ENCODE measurements at regions not wholly inside any gene's neighbourhood (a gene's known extent, or its start where the extent isn't known, plus 50 kb on each side); places are given as distances from the start of the nearest gene placed in this dataset.
A peak's percentile ranks its signal among the peaks of the same experiment; 100 is the strongest.

- H3K27ac ChIP-seq (ENCODE audit: insufficient read length, low read depth, low read length), result no peak overlapping the region
- H3K79me2 ChIP-seq (ENCODE audit: insufficient read depth, low read length), result no peaks in the 10 kb centered on the region
- peaks cover 6% of the 10 kb centered on the region; the same call in 1 of the 2 replicates for H3K4me1 ChIP-seq (ENCODE audit: insufficient read depth, low read length)
- peaks cover 29 to 37% of the 10 kb centered on the region in 2 experiments for H3K4me1 Mint-ChIP-seq
- no peaks in the 10 kb centered on the region for H4K20me1 ChIP-seq (ENCODE audit: control insufficient read depth, insufficient read depth, insufficient read length)
- no peak overlapping the region for H3K56ac ChIP-seq (ENCODE audit: insufficient read length, low read depth, low read length)
- H2BK15ac ChIP-seq (ENCODE audit: low read depth, low read length), result no peak overlapping the region
- no peaks in the 10 kb centered on the region; the same call in 1 of the 2 replicates for H3K27me3 Mint-ChIP-seq (ENCODE audit: low read depth)
- no peak for DNase-seq
- H4K8ac ChIP-seq (replicated peaks; ENCODE audit: insufficient read length, low read depth, low read length), result no peak overlapping the region
- H3K9me3 Mint-ChIP-seq, result peaks cover 4 to 6% of the 10 kb centered on the region in 2 experiments; a peak in 3 of 5 replicates
- no peak overlapping the region for H3K4me3 Mint-ChIP-seq
- H2AK5ac ChIP-seq (ENCODE audit: insufficient read length, low read length), result no peak overlapping the region
- no CpG with 5 or more reads among the region's 1 CpG for WGBS (ENCODE audit: extremely low coverage, insufficient read length, low lambda C conversion rate)
- no peaks in the 10 kb centered on the region for H3K9me3 ChIP-seq (ENCODE audit: control insufficient read depth, low read depth, low read length)
- H3K9ac ChIP-seq (ENCODE audit: extremely low read depth, insufficient read length, low read length), result no peak overlapping the region
- no peak for TF ChIP-seq CTCF (conservative IDR thresholded peaks at IDR 0.05)
- H2BK5ac ChIP-seq (ENCODE audit: insufficient read length, low read length), result no peak overlapping the region
- no peak overlapping the region for H2BK120ac ChIP-seq (ENCODE audit: low read depth, low read length, poor library complexity, severe bottlenecking)
- H3K23me2 ChIP-seq (ENCODE audit: insufficient read length, low read depth, low read length, poor library complexity, severe bottlenecking), result no peaks in the 10 kb centered on the region
- no peaks in the 10 kb centered on the region for H3K79me1 ChIP-seq (ENCODE audit: insufficient read depth, low read depth, low read length, poor library complexity, severe bottlenecking)
- no peak overlapping the region for H3K23ac ChIP-seq (ENCODE audit: insufficient read length, low read depth, low read length)
- no peak overlapping the region for H3T11ph ChIP-seq (ENCODE audit: low read length)
- H2BK20ac ChIP-seq (ENCODE audit: low read depth, low read length, poor library complexity, severe bottlenecking), result no peak overlapping the region
- H2AFZ ChIP-seq (ENCODE audit: low read length), result no peak overlapping the region
- H2BK12ac ChIP-seq (ENCODE audit: insufficient read length, low read depth, low read length), result no peak overlapping the region
- no peak overlapping the region for H4K91ac ChIP-seq (ENCODE audit: insufficient read length, low read depth, low read length)
- H3K14ac ChIP-seq (ENCODE audit: insufficient read depth, low read length), result no peak overlapping the region
- H3K27ac Mint-ChIP-seq, result peak overlapping the region in 1 of 3 experiments; percentile 14; a peak in 3 of 7 replicates
- H4K5ac ChIP-seq (ENCODE audit: insufficient read length, low read depth, low read length), result no peak overlapping the region
- H3K4me2 ChIP-seq (ENCODE audit: insufficient read depth, insufficient read length, low read length), result no peak overlapping the region
- H3K27me3 ChIP-seq (ENCODE audit: insufficient read depth, low read length), result no peaks in the 10 kb centered on the region
- H3K4ac ChIP-seq (ENCODE audit: low read depth, low read length), result no peak overlapping the region
- H3K36me3 Mint-ChIP-seq (ENCODE audit: insufficient read depth in 1 of 3, low read depth in 3 of 3), result peaks cover 4 to 8% (median 4%) of the 10 kb centered on the region in 3 experiments; a peak in 6 of 7 replicates
- H3K18ac ChIP-seq (ENCODE audit: insufficient read length, low read depth, low read length), result no peak overlapping the region
Observed at GRCh38 chr6:48563433-48563832, 452.4 kb upstream of the PTCHD4 start.

Data from H9 (cell line).